ENCODE measurements at regions not wholly inside any gene's neighbourhood (a gene's known extent, or its start where the extent isn't known, plus 50 kb on each side); places are given as distances from the start of the nearest gene placed in this dataset.

DNA sequence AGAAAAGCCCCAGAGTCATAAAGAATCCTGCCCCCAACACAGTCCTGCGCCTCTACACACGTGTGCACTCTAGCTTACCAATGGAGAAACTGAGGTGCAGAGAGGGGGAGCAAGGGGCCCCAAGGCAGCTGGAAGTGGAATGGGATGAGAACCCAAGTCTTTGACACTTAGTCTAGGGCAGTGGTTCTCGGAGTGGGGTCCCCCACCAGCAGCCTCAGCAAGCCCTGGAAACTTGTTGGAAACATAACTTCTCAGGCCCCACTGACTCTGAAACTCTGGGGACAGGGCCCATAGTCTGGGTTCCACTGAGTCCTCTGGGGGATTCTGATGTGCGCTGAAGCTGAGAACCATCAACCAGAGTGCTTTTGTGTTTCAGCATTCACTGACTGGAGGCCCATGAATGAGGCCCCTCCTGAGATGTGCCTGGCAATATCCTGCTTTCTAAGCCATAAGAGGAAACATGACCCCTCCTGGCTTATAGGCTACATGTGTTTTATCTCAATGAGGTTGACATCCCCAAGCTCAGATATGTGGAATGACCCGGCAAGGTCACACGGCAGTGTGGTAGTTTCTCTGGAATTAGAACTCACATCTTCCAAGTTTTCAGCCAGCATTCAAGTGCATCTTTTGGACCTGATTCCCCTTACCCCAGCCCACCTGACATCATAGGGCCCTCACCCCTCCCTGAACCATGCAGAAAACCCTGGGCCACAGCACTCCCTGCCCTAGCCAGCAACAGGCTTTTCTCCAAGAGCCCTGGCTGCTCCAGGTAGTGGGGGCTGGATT lies 147.3 kb upstream of the PCBD1 start:
- H3K27ac Mint-ChIP-seq: no peak overlapping the region
- H3K4me3 Mint-ChIP-seq: no peak overlapping the region
- H3K36me3 Mint-ChIP-seq: no peaks in the 10 kb centered on the region
- peaks cover 3% of the 10 kb centered on the region for H3K27me3 Mint-ChIP-seq
- H3K4me1 Mint-ChIP-seq (ENCODE audit: low read depth): no peaks in the 10 kb centered on the region
- no peaks in the 10 kb centered on the region for H3K9me3 Mint-ChIP-seq (ENCODE audit: low read depth)

DNA sequence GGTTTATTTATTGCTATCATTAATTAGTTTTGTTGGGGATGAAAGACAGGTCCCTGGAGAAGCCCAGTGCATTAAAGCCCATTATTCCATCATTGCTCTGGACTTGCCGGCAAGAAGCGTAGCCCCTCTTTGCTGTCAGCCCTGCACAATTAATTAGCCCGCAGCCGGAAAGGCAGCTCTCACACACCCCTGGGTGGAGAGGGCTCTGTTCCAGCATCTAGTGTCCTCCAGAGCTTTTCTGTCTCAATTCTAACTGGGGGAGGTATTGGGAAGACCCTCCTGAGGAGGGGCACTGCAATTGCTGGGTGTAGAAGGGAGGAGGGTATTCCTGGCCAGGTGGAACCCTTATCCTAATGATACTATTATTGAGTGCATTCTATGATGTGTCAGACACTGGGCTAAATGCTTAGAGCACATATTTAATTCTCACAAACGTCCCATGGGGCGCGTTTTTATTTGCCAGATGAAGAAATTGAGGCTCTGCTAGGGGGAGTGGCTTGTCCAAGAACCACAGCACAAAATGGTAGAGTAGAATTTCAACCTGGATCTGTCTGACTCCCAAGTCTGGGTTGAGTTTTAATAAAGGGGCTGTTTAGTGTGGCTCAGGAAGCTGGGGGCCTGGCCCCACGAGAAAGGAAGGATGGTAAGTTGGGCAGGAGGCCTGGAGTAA lies 148.1 kb upstream of the PCBD1 start:
- Mint-ChIP-seq H3K27me3 (peaks cover 3% of the 10 kb centered on the region), H3K27ac (no peak overlapping the region), H3K4me3 (no peak overlapping the region), H3K36me3 (no peaks in the 10 kb centered on the region), H3K9me3 (ENCODE audit: low read depth) (no peaks in the 10 kb centered on the region), H3K4me1 (ENCODE audit: low read depth) (no peaks in the 10 kb centered on the region)

DNA sequence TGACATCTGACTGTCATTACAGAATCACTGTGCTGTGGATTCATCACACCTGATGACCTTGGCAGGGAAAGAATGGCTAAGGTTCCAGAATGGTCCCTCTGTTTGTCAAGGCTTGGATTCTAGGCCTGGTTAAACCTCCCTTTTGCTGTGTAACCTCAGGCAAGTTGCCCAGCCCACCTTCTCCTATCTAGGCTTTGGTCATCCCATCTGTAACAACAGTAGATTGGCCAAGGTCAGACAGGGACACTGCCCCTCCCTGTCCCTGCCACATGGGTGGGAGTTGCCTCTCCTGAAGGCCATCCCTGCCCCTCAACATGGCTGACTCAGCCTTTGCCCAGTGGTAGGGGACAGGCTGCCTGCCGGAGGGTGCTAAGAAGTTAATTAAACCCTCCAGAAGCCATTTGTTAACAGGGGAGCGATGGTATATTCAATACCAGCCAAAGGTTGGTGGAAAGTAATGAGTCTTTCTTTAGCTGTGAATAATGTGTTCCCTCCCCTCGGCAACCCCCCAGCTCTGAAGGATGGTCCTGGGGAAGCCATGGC lies 149.8 kb upstream of the PCBD1 start:
- H3K27ac Mint-ChIP-seq: no peak overlapping the region
- H3K27me3 Mint-ChIP-seq: no peaks in the 10 kb centered on the region
- H3K4me1 Mint-ChIP-seq (ENCODE audit: low read depth): no peaks in the 10 kb centered on the region
- no peak overlapping the region for H3K4me3 Mint-ChIP-seq
- no peaks in the 10 kb centered on the region for H3K9me3 Mint-ChIP-seq (ENCODE audit: low read depth)
- H3K36me3 Mint-ChIP-seq: no peaks in the 10 kb centered on the region

DNA sequence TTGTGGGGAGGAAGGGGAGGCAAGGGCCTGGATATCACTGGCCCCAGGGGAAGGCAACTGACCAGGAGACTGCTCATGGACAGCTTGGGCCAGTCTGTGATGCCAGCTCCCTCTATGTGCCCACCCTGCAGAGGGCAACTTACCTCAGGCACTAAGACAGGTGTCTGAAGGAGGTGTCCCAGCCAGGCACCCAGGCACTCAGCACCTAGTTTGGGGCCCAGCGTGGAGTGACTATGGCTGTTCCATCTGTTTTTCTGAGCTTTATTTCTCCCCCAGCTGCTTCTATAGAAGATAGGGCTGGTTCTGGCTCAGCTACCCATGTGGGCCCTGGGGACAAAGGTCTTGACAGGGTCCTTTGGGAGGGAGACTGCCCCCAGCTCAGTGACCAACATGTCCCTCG lies 150.6 kb upstream of the PCBD1 start:
- Mint-ChIP-seq H3K4me1 (ENCODE audit: low read depth) (no peaks in the 10 kb centered on the region), H3K27me3 (no peaks in the 10 kb centered on the region), H3K27ac (no peak overlapping the region), H3K9me3 (ENCODE audit: low read depth) (no peaks in the 10 kb centered on the region), H3K36me3 (no peaks in the 10 kb centered on the region), H3K4me3 (no peak overlapping the region)

DNA sequence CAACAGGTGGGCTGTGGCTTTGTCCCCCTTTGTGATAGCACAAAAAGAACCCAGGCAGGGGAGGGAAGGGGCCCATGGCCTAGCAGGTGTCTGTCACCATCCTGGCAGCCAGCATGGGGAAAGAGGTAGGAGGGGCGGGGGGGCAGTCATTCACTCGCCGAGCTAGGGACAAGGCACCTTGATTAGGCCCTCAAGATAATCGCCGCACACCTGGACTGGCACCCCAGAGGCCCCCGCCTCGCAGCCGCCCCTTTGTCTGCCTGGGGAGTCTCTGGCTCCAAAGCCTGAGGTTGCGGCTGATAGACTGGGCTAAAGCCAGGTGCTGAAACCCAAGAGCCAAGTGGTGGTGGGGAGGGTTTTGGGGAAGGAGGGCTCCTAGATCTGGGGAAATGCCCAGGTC lies 151.2 kb upstream of the PCBD1 start:
- H3K36me3 Mint-ChIP-seq: no peaks in the 10 kb centered on the region
- no peaks in the 10 kb centered on the region for H3K4me1 Mint-ChIP-seq (ENCODE audit: low read depth)
- no peaks in the 10 kb centered on the region for H3K27me3 Mint-ChIP-seq
- H3K4me3 Mint-ChIP-seq: no peak overlapping the region
- H3K27ac Mint-ChIP-seq: no peak overlapping the region
- no peaks in the 10 kb centered on the region for H3K9me3 Mint-ChIP-seq (ENCODE audit: low read depth)

DNA sequence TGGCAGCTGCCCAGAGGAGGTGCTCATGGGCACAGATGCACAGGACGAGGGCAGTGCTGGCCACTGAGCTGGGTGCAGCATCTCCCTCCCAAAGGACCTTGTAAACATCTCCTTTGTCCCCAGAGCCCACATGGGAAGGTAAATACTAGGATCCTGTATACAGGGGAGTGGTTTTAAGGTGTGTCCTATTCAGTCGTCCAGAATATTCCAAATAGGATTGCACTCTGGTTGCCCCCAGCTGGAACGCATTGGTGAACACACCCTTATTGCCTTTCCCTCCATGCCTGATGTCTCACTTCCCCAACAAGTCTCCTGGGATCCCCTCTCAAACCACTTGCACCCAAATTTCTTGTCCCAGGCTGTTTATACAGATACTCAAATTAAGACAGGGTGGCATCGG lies 152.0 kb upstream of the PCBD1 start:
- Mint-ChIP-seq H3K36me3 (no peaks in the 10 kb centered on the region), H3K4me3 (no peak overlapping the region), H3K27me3 (no peaks in the 10 kb centered on the region)

DNA sequence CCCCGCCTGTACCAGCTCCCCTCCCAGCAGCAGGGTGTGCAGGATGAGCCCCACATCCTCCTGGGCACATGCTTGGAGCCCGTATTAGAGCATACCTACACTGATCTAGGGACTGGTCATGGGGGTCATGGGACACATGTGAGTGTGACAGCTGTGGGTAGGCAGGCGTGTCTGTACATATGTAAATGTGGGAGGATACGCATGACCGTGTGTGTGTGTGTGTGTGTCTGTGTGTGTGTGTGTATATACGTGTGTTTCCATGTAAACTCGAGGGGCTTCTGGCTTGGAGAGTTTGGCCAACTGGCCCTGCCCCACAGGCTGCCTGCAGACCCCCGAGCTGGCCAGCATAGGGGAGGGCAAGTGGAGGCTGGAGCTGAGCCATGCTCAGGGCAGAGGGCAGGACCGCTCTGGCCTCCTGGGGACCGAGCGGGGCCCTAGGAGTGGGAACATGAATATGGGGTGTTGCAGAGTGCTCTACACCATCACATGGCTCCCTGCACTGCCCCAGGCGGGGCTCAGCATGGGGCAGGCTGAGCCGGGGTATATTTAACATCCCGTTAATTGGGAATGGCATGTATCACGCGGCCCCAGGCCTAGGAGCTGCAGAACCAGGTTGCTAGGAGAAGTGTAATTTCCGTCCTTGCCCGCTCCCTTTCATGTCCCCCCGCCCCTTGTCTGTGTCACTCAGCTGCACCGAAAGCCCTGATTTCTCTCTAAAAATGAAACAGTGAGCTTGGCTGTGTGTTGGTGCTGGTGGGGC lies 152.7 kb upstream of the PCBD1 start:
- Mint-ChIP-seq H3K4me1 (ENCODE audit: low read depth) (no peaks in the 10 kb centered on the region), H3K27me3 (no peaks in the 10 kb centered on the region), H3K27ac (no peak overlapping the region), H3K9me3 (ENCODE audit: low read depth) (no peaks in the 10 kb centered on the region), H3K4me3 (no peak overlapping the region), H3K36me3 (no peaks in the 10 kb centered on the region)

More for the DNA sequence above, 152.0 kb upstream of the PCBD1 start:
- H3K9me3 Mint-ChIP-seq (ENCODE audit: low read depth): no peaks in the 10 kb centered on the region
- no peaks in the 10 kb centered on the region for H3K4me1 Mint-ChIP-seq (ENCODE audit: low read depth)
- no peak overlapping the region for H3K27ac Mint-ChIP-seq

DNA sequence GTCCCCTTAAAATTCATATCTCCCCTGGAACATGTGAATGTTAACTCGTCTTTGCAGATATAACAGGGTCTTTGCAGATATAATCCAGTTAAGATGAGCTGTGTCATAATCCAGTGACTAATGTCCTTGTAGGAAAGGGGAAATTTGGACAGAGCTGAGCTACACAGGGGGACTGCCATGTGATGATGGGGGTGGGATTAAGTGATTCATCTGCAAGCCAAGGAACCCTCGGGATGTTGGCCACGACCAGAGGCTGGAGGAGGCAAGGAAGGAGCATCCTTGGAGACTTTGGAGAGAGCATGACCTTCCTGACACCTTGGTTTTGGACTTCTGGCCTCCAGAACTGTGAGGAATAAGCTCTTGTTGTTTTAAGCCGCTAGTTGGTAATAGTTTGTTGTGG lies 153.9 kb upstream of the PCBD1 start:
- Mint-ChIP-seq H3K27me3 (no peaks in the 10 kb centered on the region), H3K36me3 (no peaks in the 10 kb centered on the region), H3K27ac (no peak overlapping the region), H3K4me1 (ENCODE audit: low read depth) (no peaks in the 10 kb centered on the region), H3K4me3 (no peak overlapping the region), H3K9me3 (ENCODE audit: low read depth) (no peaks in the 10 kb centered on the region)

DNA sequence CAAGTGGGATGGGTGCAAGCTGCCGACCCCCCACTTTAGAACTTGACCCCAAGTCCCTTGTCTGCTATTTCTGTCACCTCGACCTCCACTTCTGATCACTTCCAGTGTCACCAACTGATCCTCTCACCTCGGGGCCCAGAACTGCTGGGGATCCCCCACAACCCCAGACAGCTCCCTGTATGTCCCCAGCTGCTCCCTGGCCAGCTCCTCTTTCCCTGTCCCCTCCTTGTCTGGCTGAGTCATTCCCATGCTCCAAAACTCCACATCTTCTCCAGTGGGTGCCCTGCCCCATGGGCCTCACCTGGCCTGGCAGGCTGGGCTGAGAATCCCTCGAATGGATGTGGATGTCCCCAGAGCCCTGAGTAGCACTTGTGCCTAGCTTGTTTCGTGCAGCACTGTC lies 154.3 kb upstream of the PCBD1 start:
- H3K4me3 Mint-ChIP-seq: no peak overlapping the region
- H3K36me3 Mint-ChIP-seq: no peaks in the 10 kb centered on the region
- H3K9me3 Mint-ChIP-seq (ENCODE audit: low read depth): no peaks in the 10 kb centered on the region
- no peaks in the 10 kb centered on the region for H3K27me3 Mint-ChIP-seq
- H3K27ac Mint-ChIP-seq: no peak overlapping the region
- H3K4me1 Mint-ChIP-seq (ENCODE audit: low read depth): no peaks in the 10 kb centered on the region

DNA sequence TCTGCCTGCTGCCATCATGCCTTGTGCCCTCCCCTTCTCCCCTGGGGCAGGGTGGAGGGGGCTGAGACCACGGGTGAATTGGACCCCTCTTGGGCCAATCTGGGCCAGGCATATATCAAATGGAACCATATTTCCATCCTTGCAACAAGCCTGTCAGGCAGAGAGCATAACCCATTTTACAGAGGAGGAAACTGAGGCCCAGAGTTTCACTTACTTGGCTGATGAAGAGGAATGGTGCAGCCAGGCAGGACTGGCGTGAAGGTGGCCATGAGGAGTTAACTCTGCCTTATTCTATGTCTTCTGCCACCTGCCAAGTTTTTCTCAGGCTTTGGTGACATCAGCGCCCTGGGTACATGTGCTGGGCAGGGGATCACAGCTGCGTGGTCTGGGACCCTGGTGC lies 155.5 kb upstream of the PCBD1 start:
- H3K27me3 Mint-ChIP-seq: no peaks in the 10 kb centered on the region
- H3K27ac Mint-ChIP-seq: no peak overlapping the region
- H3K4me3 Mint-ChIP-seq: no peak overlapping the region
- H3K9me3 Mint-ChIP-seq (ENCODE audit: low read depth): no peaks in the 10 kb centered on the region
- no peaks in the 10 kb centered on the region for H3K36me3 Mint-ChIP-seq
- no peaks in the 10 kb centered on the region for H3K4me1 Mint-ChIP-seq (ENCODE audit: low read depth)

DNA sequence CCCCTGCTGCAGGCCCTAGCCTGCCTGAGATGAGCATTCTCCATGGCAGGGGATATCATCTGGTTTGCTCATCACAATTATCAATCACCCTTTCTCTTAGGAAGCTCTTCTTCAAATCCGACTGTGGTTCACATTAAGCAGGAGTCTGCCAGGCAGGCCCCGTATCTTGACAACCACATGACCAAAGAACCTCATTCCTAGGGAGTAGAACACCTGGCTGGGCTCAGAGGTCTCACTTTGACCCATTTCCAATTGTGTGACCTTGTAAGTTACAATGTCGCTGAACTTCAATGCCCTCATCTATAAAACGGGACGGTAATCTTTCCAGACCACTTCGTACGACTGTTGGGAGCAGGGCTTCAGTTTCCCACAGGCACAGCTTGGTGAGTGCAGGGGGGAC lies 156.4 kb upstream of the PCBD1 start:
- Mint-ChIP-seq H3K4me3 (no peak overlapping the region), H3K36me3 (no peaks in the 10 kb centered on the region), H3K27me3 (no peaks in the 10 kb centered on the region)

DNA sequence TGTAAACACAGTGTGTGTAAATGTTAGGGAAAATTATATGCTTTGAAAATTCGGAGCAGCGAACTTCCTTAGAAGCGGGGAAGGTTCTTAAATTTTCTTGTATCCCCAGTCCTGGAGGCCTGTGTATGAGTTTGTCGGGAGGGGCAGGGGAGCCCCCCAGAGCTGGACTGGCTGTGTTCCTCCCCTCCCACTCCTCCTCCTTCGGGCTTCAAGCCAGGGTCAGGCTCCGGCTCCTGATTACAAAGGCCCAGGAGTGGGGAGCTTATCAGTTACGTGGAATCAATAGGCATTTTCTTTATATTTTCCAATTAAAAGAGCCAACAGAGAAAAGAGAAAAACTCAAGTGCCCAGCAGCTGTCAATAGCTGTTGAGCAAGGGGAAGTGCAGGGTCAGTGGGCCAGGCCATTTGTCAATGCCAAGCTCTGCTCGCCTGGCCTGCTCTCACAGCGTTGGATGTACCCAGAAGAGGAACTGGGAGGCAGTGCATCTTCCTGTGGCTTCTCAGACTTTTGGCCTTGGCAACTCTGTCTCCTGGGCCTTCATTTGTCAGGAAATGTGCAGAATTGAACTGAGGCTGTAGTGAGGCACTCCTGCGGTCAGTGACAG lies 156.9 kb upstream of the PCBD1 start:
- Mint-ChIP-seq H3K27ac (no peak overlapping the region), H3K9me3 (ENCODE audit: low read depth) (no peaks in the 10 kb centered on the region), H3K36me3 (no peaks in the 10 kb centered on the region), H3K4me1 (ENCODE audit: low read depth) (no peaks in the 10 kb centered on the region), H3K4me3 (no peak overlapping the region), H3K27me3 (peaks cover 2% of the 10 kb centered on the region)

More for the DNA sequence above, 156.4 kb upstream of the PCBD1 start:
- no peaks in the 10 kb centered on the region for H3K4me1 Mint-ChIP-seq (ENCODE audit: low read depth)
- H3K27ac Mint-ChIP-seq: no peak overlapping the region
- no peaks in the 10 kb centered on the region for H3K9me3 Mint-ChIP-seq (ENCODE audit: low read depth)

DNA sequence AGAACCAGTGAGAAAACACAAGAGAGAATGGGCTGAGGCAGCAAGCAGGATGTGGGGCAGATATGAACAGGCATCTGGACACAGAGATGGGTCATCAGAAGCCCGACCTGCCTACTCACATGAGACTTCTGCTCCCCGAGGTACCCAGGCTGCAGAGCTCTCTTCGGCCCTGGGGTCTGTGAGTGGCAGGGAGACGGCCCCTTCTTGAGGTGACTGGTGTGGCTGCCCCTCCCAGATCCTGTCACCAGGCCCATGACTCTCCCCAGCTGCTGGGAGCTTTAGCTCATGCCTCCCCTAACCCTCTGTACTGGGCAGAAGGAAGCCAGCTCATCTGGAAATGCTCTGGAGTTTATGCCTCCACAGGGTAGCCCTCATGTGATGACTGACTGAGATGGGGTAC lies 157.6 kb upstream of the PCBD1 start:
- Mint-ChIP-seq H3K4me3 (no peak overlapping the region), H3K9me3 (ENCODE audit: low read depth) (no peaks in the 10 kb centered on the region), H3K27ac (no peak overlapping the region), H3K4me1 (ENCODE audit: low read depth) (no peaks in the 10 kb centered on the region), H3K27me3 (peaks cover 2% of the 10 kb centered on the region), H3K36me3 (no peaks in the 10 kb centered on the region)

DNA sequence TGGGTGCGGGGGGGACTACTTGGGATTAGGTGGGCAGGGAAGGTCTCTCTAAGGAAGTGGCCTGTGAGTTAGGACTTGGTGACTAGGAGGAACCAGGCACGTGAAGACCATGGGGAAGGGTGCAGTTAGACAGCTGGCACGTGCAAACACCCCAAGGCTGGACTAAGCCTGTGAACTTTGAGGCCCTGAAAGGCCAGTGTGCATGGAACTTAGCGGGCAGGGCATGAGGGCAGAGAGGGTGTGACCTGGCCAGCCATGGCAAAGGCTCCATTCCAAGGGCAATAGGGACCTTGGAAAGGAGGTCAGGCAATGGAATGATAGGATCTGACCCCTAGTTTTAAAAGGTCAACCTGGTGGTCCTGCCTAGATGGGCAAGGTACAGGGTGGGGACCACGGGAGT lies 158.4 kb upstream of the PCBD1 start:
- no peak overlapping the region for H3K4me3 Mint-ChIP-seq
- H3K9me3 Mint-ChIP-seq (ENCODE audit: low read depth): no peaks in the 10 kb centered on the region
- no peaks in the 10 kb centered on the region for H3K36me3 Mint-ChIP-seq
- peaks cover 2% of the 10 kb centered on the region for H3K27me3 Mint-ChIP-seq
- H3K4me1 Mint-ChIP-seq (ENCODE audit: low read depth): no peaks in the 10 kb centered on the region
- H3K27ac Mint-ChIP-seq: no peak overlapping the region

All from activated naive CD8-positive, alpha-beta T cell (primary cell).